AG04449 (cell line): ENCODE measurements at regions not wholly inside any gene's neighbourhood (a gene's known extent, or its start where the extent isn't known, plus 50 kb on each side); places are given as distances from the start of the nearest gene placed in this dataset.

Experiments
- CTCF ChIA-PET: fragments of 350-600 bp; formaldehyde crosslinking; extraction: SDS; loops from one replicate; lab custom pipeline; 2021; ENCODE audit warnings: antibody characterized with exemption; lab: Yijun Ruan, JAX
- POLR2A ChIA-PET: fragments of 400-600, 350-600 bp; formaldehyde crosslinking; extraction: SDS; loops from one replicate; lab custom pipeline; 2020; ENCODE audit warnings: antibody characterized with exemption, inconsistent platforms; lab: Yijun Ruan, JAX
- DNase-seq: peaks from one replicate; pipeline ENCODE4 v3.0.0-alpha.2; 2010; ENCODE audit warnings: low read depth, low spot score
- H3K4me3 ChIP-seq: 2 replicates; pipeline ENCODE4 v1.5.1; 2011; ENCODE audit warnings: low read depth, mild to moderate bottlenecking, control low read depth, low read length
- CTCF ChIP-seq: IDR thresholded peaks from one replicate; pipeline ENCODE4 v1.5.1; 2011; ENCODE audit warnings: mild to moderate bottlenecking, moderate library complexity, low read length, control low read depth, inconsistent platforms; ENCODE audit not compliant: insufficient read depth; ENCODE audit errors: missing control alignments

GRCh38 chr2:226327830-226328229 is 471.8 kb downstream of the IRS1 start:
- no peak overlapping the region for H3K4me3 ChIP-seq
- POLR2A ChIA-PET = no interaction called here
- no peak for DNase-seq
- TF ChIP-seq CTCF = no peak
- CTCF ChIA-PET = interaction anchor here (1.1 kb wide), 1 partner anchor 10 kb away, joined by 3 read pairs; no protein-coding TSS in a partner anchor

DNA sequence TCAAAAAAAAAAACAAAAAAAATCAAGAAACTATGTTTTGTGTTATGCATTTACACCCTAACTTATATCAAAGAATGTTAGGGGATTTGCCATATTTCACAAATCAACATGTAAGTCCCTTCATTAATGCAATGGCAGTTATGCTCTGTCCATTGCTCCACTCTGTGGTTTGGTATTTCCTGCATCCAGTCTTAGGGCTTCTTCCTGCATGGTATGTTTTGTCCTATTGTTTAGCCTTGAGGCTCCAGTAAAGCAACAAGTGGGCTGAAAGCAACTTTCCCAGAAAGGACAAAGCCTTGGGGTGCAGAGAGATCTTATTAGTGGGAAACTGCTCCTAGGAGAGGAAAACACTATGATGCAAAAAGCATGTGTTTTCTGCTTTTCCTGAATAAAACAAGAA is 474.1 kb downstream of the IRS1 start:
- H3K4me3 ChIP-seq = no peak overlapping the region
- POLR2A ChIA-PET = no interaction called here
- DNase-seq = no peak
- CTCF ChIA-PET = no interaction called here
- TF ChIP-seq CTCF = no peak

GRCh38 chr2:226320076-226320948 is 479.3 kb downstream of the IRS1 start:
- H3K4me3 ChIP-seq = no peak overlapping the region
- DNase-seq = no peak
- POLR2A ChIA-PET = no interaction called here
- TF ChIP-seq CTCF = no peak
- CTCF ChIA-PET = no interaction called here

DNA sequence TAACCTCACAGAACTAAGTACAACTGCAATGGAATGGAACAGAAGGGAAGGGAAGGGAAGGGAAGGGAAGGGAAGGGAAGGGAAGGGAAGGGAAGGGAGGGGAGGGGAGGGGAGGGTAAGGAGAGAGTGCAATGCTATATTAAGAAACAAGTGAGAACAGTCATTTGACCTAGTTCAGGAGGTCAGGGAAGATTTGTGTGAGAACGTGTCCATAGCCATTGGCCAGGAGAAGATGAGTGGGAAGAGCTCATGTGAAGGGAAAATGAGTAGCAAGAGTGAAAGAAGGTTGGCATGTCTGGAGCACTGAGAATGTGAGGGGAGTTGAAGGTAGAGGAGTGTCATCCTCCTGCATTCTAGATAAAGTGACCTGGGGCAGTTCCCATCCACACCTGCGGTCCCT is 481.6 kb downstream of the IRS1 start:
- ChIA-PET POLR2A (no interaction called here), CTCF (no interaction called here)
- no peak overlapping the region for H3K4me3 ChIP-seq
- no peak for TF ChIP-seq CTCF
- DNase-seq = no peak

DNA sequence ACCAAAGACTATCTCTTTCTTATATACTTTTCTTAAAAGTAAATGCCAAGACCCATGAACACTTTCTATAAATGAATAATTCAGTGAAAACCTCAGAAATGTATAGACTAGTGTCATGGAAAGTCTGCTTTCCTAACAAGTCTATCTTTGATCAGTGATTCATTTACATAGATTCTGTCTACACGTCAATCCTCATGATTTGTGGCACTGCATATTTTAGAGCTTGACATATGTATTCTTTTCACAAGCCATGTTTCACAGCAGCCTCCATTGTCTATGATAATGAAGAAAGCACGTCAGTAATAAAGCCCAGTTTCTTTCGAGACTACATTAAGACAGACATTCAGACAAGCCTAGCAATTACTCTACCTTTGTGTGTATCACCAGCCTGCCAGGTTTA is 486.6 kb downstream of the IRS1 start:
- POLR2A ChIA-PET = no interaction called here
- no peak for TF ChIP-seq CTCF

DNA sequence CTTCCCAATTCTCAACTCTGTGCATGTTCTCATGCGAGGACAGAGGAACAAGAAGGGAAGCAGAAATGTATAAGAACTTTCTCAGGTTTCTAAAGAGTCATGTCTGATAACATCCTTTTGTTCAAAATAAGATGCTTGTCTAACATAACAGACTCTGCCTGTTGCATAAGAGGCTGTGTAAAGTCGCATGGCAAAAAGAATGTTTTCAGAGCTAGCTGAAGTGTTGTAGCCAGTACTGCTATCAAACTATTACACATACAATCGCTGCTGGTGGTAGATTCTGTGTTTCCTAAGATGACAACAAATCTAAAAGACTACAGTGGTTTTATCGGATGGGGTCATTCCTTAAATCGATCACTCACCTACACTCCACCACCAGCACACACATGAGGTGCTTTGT is 487.5 kb downstream of the IRS1 start:
- CTCF ChIA-PET = no interaction called here
- no peak for TF ChIP-seq CTCF
- DNase-seq = no peak
- POLR2A ChIA-PET = no interaction called here
- H3K4me3 ChIP-seq = no peak overlapping the region

More for the DNA sequence above, 486.6 kb downstream of the IRS1 start:
- CTCF ChIA-PET = interaction anchor here (1.1 kb wide), 1 partner anchor 490 kb away, joined by 3 read pairs; no protein-coding TSS in a partner anchor
- H3K4me3 ChIP-seq = no peak overlapping the region
- no peak for DNase-seq
